C4-2B (cell line): ENCODE measurements at regions not wholly inside any gene's neighbourhood (a gene's known extent, or its start where the extent isn't known, plus 50 kb on each side); places are given as distances from the start of the nearest gene placed in this dataset.

Experiments
- H3K27ac ChIP-seq: fragments of 450-650 bp; 2 replicates; pipeline ENCODE4 v1.5.1; 2017
- ZFX ChIP-seq: fragments of 450-650 bp; IDR thresholded peaks from 2 replicates; pipeline ENCODE4 v1.6.1; 2017
- TF ChIP-seq, protein P1 (sequence below): fragments of 450-650 bp; conservative IDR thresholded peaks from 2 replicates; pipeline ENCODE4 v1.5.1; 2017; ENCODE audit warnings: mild to moderate bottlenecking

DNA sequence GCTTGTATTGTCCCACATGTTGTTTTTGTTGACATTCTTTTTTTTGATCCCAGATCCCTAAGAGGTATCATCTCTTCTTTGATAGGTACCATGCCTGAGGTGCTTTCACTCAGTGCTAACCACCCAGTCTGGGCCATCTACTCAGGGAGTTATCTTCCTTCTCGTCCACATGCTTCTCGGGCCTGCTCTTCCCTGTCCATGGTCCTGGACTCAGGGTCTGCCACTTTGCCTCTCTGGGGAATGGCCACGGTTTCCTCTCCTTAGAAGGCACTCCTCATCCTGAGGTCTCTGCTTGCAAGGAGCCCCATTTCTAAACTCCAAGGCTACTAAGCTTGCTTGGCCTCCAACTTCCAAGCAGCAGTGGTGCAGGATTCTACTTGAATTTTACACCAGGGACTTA lies 227.0 kb upstream of the NCAM1 start:
- no peak for TF ChIP-seq ZFX
- TF ChIP-seq, protein P1, sequence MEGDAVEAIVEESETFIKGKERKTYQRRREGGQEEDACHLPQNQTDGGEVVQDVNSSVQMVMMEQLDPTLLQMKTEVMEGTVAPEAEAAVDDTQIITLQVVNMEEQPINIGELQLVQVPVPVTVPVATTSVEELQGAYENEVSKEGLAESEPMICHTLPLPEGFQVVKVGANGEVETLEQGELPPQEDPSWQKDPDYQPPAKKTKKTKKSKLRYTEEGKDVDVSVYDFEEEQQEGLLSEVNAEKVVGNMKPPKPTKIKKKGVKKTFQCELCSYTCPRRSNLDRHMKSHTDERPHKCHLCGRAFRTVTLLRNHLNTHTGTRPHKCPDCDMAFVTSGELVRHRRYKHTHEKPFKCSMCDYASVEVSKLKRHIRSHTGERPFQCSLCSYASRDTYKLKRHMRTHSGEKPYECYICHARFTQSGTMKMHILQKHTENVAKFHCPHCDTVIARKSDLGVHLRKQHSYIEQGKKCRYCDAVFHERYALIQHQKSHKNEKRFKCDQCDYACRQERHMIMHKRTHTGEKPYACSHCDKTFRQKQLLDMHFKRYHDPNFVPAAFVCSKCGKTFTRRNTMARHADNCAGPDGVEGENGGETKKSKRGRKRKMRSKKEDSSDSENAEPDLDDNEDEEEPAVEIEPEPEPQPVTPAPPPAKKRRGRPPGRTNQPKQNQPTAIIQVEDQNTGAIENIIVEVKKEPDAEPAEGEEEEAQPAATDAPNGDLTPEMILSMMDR = no peak
- H3K27ac ChIP-seq = no peak overlapping the region

DNA sequence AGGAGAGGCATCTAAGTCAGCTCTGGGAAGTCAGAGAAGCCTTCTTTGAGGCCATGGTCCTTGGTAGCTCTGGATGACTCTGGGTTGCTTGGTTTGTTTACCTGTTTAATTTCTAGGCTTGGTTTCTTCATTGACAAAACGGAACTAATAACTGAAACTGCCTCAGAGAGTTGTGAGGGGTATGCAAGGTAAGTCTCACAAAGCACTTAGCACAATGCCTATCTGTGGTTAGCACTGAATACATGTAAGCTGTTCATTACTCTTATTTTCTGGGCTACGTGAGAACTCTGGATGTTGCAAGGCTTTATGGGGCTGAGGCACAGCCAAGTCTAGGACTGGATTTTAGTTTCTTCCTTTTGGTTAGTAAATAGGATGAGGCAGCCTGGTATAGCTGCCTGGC lies 225.8 kb upstream of the NCAM1 start:
- TF ChIP-seq, protein P1 = no peak
- TF ChIP-seq ZFX = no peak
- H3K27ac ChIP-seq = no peak overlapping the region

DNA sequence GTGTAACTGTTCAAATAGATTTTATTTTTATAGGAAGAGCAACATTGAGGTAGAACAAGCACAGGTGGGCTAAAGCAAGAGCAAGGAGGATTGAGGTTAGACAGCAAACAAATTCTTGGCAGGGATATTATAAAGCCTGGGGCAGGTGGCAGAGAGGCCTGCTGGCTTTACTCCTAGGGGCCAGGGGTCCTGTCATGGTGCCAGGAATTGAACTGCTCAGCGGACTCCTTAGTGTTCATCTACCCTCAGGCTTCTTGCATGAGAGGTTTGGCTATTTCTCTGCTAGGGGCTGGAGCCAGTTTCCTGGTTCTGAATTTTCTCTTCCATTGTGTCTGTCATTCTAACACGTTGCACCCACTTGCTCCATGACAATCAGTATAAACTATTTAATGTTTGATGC lies 217.2 kb upstream of the NCAM1 start:
- no peak overlapping the region for H3K27ac ChIP-seq
- TF ChIP-seq, protein P1 = no peak
- no peak for TF ChIP-seq ZFX

DNA sequence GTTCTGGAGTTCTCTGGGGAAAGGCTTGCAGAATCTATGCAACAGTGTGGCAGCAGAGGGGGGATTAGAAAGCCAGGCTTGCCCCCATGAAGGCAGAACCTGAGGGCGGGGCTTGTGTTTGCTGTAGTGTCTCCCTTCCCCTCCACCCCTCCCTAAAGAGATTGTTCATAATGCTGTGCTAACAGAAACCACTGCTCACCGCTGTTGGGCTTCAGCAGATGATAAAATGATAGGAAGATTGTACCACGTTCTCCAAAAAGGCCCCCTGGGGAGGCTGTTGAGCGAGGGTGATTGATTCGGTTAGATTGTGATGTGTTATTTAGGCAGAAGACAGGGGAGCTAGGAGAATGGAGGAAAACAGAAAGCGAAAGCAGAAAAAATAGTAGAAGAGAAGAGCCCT lies 215.2 kb upstream of the NCAM1 start:
- no peak overlapping the region for H3K27ac ChIP-seq
- TF ChIP-seq ZFX = no peak
- TF ChIP-seq, protein P1 = no peak

DNA sequence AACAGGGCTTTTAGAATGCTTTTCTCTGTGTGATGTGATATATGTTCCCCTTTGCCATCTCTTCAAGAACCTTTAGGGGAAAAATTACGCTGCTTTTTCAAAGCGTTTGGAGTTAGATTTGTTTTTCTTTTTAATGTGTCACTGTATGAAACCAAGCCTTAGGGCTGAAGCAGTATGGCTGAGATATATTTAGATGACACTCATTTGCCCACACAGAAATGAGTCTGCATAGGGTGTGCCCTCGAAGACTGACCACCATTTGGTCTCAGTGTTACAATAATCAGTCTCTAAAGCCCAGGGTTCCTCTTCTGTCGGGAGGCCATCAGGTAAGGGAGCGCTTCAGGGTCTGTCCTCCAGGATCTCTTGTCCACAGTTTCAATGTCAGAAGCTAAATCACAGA lies 213.0 kb upstream of the NCAM1 start:
- TF ChIP-seq, protein P1 = no peak
- TF ChIP-seq ZFX = no peak
- no peak overlapping the region for H3K27ac ChIP-seq

DNA sequence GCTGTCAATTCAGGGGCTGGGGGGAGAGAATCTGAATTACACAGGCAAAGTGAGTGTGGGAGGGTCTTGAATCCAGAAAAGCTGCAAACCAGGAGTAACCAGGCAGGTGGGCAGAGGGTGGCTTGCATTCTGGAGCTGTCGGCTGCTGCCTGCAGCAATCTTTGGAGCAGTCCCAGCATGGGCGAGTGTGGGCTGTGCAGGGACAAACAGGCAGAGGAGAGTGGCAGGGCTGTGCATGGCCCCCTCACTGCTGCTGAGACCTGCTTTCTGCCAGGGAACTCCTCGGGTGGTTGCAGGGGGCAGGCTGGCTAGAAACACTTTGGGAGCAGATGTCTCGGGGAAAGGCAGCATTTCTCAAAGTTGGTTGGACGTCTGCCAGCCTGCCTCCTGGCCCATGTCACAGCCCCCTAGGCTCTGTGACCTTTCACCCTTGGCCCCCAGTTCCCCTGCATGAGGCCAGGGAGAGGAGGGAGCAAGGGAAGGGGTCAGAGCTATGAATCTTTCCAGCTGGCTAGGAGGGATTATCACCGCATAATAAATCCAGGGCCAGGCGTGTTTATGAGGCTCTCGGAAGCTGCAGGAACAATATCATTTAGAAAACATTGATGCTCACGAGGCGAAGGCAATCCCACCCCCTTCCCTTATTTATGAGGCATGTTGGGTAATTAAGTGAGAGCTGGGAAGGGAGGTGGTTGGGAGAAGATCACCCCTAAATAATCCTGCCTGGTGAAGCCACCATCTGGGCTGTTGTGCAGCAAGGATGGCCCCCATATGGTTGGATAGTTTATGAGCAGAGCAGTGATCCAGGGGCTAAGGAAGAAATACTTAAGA lies 212.3 kb upstream of the NCAM1 start:
- TF ChIP-seq ZFX = no peak
- TF ChIP-seq, protein P1 = no peak
- no peak overlapping the region for H3K27ac ChIP-seq

DNA sequence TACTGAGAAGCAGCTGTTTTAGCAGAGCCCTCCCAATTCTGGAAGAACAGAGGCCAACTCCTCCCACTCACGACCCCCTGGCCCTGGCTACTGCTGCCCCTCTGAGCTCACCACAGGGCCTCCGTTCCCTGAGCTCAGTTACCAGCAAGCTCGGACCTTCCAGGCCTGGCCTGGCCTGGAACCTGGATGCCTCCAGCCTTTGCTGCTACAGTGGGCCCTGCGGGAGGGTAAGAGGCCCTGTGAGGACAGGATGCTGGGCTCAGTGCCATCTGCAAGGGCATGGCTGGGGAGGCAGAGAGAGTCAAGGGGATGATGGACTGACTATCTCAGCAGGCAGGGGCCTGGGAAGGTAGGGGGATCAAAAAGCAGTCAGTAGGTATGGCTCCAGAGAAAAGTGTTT lies 209.9 kb upstream of the NCAM1 start:
- H3K27ac ChIP-seq = no peak overlapping the region
- TF ChIP-seq, protein P1 = no peak
- TF ChIP-seq ZFX = no peak
